Prostate gland (tissue), 2 donors: ENCODE measurements at regions not wholly inside any gene's neighbourhood (a gene's known extent, or its start where the extent isn't known, plus 50 kb on each side); places are given as distances from the start of the nearest gene placed in this dataset.

Experiments used
- CTCF ChIP-seq, 4 experiments: fragments of 200-600 bp in 2 of 4; fragments of 450-650 bp in 2 of 4; sonication (generic) in 2 of 4; IDR thresholded peaks; 1 replicate in 3 of 4; 2 replicates in 1 of 4; pipeline ENCODE4 v1.5.1; 2016 to 2019; ENCODE audit warnings: antibody characterized with exemption in 4 of 4, mild to moderate bottlenecking in 2 of 4, moderate library complexity in 2 of 4
- POLR2A ChIP-seq: fragments of 450-650 bp; IDR thresholded peaks from one replicate; pipeline ENCODE4 v1.6.1; 2016; ENCODE audit warnings: antibody characterized with exemption, mild to moderate bottlenecking
- POLR2AphosphoS5 ChIP-seq: sonication (generic); formaldehyde crosslinking; IDR thresholded peaks from one replicate; pipeline ENCODE4 v1.6.1; 2017; ENCODE audit warnings: antibody characterized with exemption

- no peak for TF ChIP-seq CTCF (IDR thresholded peaks at IDR 0.05)
- no peak for TF ChIP-seq POLR2AphosphoS5
- no peak for TF ChIP-seq POLR2A
Measured at GRCh38 chr1:73771396-73771795, 426.6 kb downstream of the LRRIQ3 start.
